Endothelial cell of umbilical vein (primary cell): ENCODE measurements at regions not wholly inside any gene's neighbourhood (a gene's known extent, or its start where the extent isn't known, plus 50 kb on each side); places are given as distances from the start of the nearest gene placed in this dataset.

Experiments
- BruUV-seq: library from RNA; stranded (reverse); fragments of 400-500 nt; replicated peaks from 2 replicates; lab custom pipeline; 2021; lab: Mats Ljungman, UMichigan
- CTCF ChIA-PET: fragments of 300-600, 350-600 bp; sonication (Branson Sonifier 250); formaldehyde crosslinking; loops from one replicate; lab custom pipeline; 2021; ENCODE audit warnings: antibody characterized with exemption, inconsistent platforms; lab: Charles Lee
- POLR2A ChIA-PET: fragments of 300-600, 350-600 bp; sonication (Branson Sonifier 250); formaldehyde crosslinking; loops from one replicate; lab custom pipeline; 2021; ENCODE audit warnings: antibody characterized with exemption, inconsistent platforms; lab: Charles Lee
- DNase-seq: peaks from one replicate; pipeline ENCODE4 v3.0.0-alpha.2; 2011; ENCODE audit warnings: low read depth, low spot score
- FAIRE-seq: peaks from 2 replicates; lab custom pipeline; 2011; peaks lifted over from hg19 to GRCh38; lab: Jason Lieb, UNC
- H2AFZ ChIP-seq: 2 replicates; pipeline ENCODE4 v1.6.0; 2012; ENCODE audit warnings: low read depth, low read length, control low read depth, inconsistent platforms
- H3K27ac ChIP-seq: 2 replicates; pipeline ENCODE4 v1.5.1; 2011; ENCODE audit warnings: low read depth, mild to moderate bottlenecking, control low read depth, low read length, moderate library complexity; ENCODE audit not compliant: insufficient read depth
- H3K27me3 ChIP-seq, 2 experiments: 2 replicates each; pipeline versions ENCODE4 v1.6.0 to v1.6.1; 2011; ENCODE audit warnings: low read length in 2 of 2, mixed read lengths in 1 of 2; ENCODE audit not compliant: control insufficient read depth in 2 of 2, insufficient read depth in 2 of 2
- H3K36me3 ChIP-seq, 2 experiments: 2 replicates in 1 of 2; 3 replicates in 1 of 2; pipeline ENCODE4 v1.5.1; 2011; ENCODE audit warnings: low read length in 2 of 2, mild to moderate bottlenecking in 1 of 2, moderate library complexity in 1 of 2; ENCODE audit not compliant: control insufficient read depth in 2 of 2, insufficient read depth in 2 of 2; ENCODE audit errors: extremely low read depth in 1 of 2
- H3K4me1 ChIP-seq: 3 replicates; pipeline ENCODE4 v1.5.1; 2011; ENCODE audit warnings: mild to moderate bottlenecking, low read length; ENCODE audit not compliant: control insufficient read depth, insufficient read depth; ENCODE audit errors: extremely low read depth
- H3K4me2 ChIP-seq: 2 replicates; pipeline ENCODE4 v1.6.1; 2011; ENCODE audit warnings: low read length, control low read depth, mixed read lengths; ENCODE audit not compliant: insufficient read depth
- H3K4me3 ChIP-seq, 3 experiments: fragments of 200-600 bp in 1 of 3; sonication (generic), shearing (Covaris generic) in 1 of 3; replicated peaks in 1 of 3; 2 replicates each; pipeline ENCODE4 v1.5.1; 2011 to 2016; ENCODE audit warnings: control low read depth in 3 of 3, low read length in 3 of 3, mild to moderate bottlenecking in 2 of 3, inconsistent platforms in 1 of 3, low read depth in 1 of 3, moderate library complexity in 1 of 3; ENCODE audit not compliant: insufficient read depth in 1 of 3
- H3K79me2 ChIP-seq: 2 replicates; pipeline ENCODE4 v1.6.0; 2012; ENCODE audit warnings: low read length, inconsistent platforms; ENCODE audit not compliant: control insufficient read depth, insufficient read depth
- H3K9ac ChIP-seq: replicated peaks from 2 replicates; pipeline ENCODE3; 2011; ENCODE audit warnings: low read length, control low read depth; ENCODE audit not compliant: insufficient read depth; ENCODE audit errors: extremely low read depth
- H3K9me1 ChIP-seq: replicated peaks from 3 replicates; pipeline ENCODE4 v1.6.0; 2011; ENCODE audit warnings: mild to moderate bottlenecking, low read length; ENCODE audit not compliant: control insufficient read depth, insufficient read depth; ENCODE audit errors: extremely low read depth
- H3K9me3 ChIP-seq: replicated peaks from 2 replicates; pipeline ENCODE4 v1.5.1; 2012; ENCODE audit warnings: low read length, inconsistent platforms; ENCODE audit not compliant: control insufficient read depth, insufficient read depth
- H4K20me1 ChIP-seq: replicated peaks from 2 replicates; pipeline ENCODE3; 2011; ENCODE audit warnings: mild to moderate bottlenecking, low read length; ENCODE audit not compliant: control insufficient read depth, insufficient read depth; ENCODE audit errors: extremely low read depth
- EZH2 ChIP-seq: IDR thresholded peaks from 2 replicates; pipeline ENCODE4 v1.6.1; 2012; ENCODE audit warnings: borderline replicate concordance, low read depth, mild to moderate bottlenecking, moderate library complexity, low read length, inconsistent platforms; ENCODE audit not compliant: severe bottlenecking
- FOS ChIP-seq: IDR thresholded peaks from 2 replicates; pipeline ENCODE4 v1.6.1; 2011; ENCODE audit warnings: mild to moderate bottlenecking, low read length, moderate library complexity, borderline replicate concordance; ENCODE audit not compliant: insufficient read depth
- GATA2 ChIP-seq: IDR thresholded peaks from 2 replicates; pipeline ENCODE4 v1.7.0; 2011; ENCODE audit warnings: low read depth, mild to moderate bottlenecking, moderate library complexity, mixed read lengths, low read length; ENCODE audit not compliant: insufficient read length, insufficient read depth
- JUN ChIP-seq: IDR thresholded peaks from 2 replicates; pipeline ENCODE4 v1.6.1; 2011; ENCODE audit warnings: borderline replicate concordance, low read depth; ENCODE audit not compliant: insufficient read length, insufficient read depth
- MYC ChIP-seq: IDR thresholded peaks from one replicate; pipeline ENCODE4 v1.6.1; 2011; ENCODE audit warnings: mild to moderate bottlenecking, low read depth, low read length
- POLR2A ChIP-seq: IDR thresholded peaks from 2 replicates; pipeline ENCODE4 v1.6.1; 2012; ENCODE audit warnings: low read depth, mild to moderate bottlenecking, control low read depth, low read length
- POLR2AphosphoS5 ChIP-seq: IDR thresholded peaks from 2 replicates; pipeline ENCODE4 v1.6.1; 2012; ENCODE audit warnings: low read depth, mild to moderate bottlenecking, control low read depth, low read length, moderate library complexity; ENCODE audit not compliant: insufficient read depth
- dilution Hi-C: fragments of 300-500 bp; cut with MboI; formaldehyde crosslinking; loops from one replicate; pipeline ENCODE4 v1.15.0; 2019; ENCODE audit warnings: low sequenced_read_pairs; ENCODE audit not compliant: extremely low pct_ligation_motif_present
- intact Hi-C: fragments of 100-400 bp; cut with micrococcal nuclease; formaldehyde crosslinking; loops from one replicate; pipeline ENCODE4 v1.10.0; 2022
- TF ChIP-seq, protein P1 (sequence below), 2 donors: IDR thresholded peaks; 1 replicate in 1 of 2; 2 replicates in 1 of 2; pipeline ENCODE4 v1.5.1; 2011; ENCODE audit warnings: low read length in 2 of 2, mild to moderate bottlenecking in 2 of 2, moderate library complexity in 2 of 2, control low read depth in 1 of 2, inconsistent platforms in 1 of 2, low read depth in 1 of 2; ENCODE audit not compliant: insufficient read depth in 1 of 2; ENCODE audit errors: extremely low read depth in 1 of 2
- TF ChIP-seq, protein P2 (sequence below): IDR thresholded peaks from 2 replicates; pipeline ENCODE4 v1.6.1; 2011; ENCODE audit not compliant: insufficient read depth, insufficient read length

DNA sequence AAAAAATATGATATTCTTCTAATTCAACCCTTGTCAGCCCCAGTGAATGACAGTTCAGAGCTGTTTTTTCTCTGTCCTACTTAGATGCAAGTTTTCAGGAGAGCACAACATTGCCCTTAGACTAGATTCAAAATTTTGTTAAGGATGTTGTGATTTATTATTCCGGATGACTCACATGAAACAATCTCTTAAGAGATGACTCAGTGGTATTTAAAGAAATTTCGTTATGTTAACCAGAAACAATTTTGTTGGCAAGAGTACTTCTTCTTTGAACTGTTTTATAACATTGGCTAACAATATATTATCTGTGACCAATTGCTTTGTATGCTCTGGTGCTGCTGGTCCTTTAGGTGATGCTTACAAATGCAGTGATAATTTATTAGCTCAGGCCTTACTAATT, 132.0 kb downstream of the IZUMO3 start:
- BruUV-seq = no TSS peak
- Histone ChIP-seq H3K4me1 (no peaks in the 10 kb centered on the region), H3K9ac (no peak overlapping the region), H3K9me3 (no peaks in the 10 kb centered on the region), H3K27me3 (no peaks in the 10 kb centered on the region), H3K27ac (no peak overlapping the region), H3K4me2 (no peak overlapping the region), H3K36me3 (no peaks in the 10 kb centered on the region), H3K4me3 (no peak overlapping the region), H3K9me1 (no peaks in the 10 kb centered on the region), H4K20me1 (no peaks in the 10 kb centered on the region), H3K79me2 (no peaks in the 10 kb centered on the region), H2AFZ (no peak overlapping the region)
- intact Hi-C loops = no loop called here
- TF ChIP-seq GATA2 = no peak
- TF ChIP-seq POLR2A = no peak
- TF ChIP-seq, protein P1, sequence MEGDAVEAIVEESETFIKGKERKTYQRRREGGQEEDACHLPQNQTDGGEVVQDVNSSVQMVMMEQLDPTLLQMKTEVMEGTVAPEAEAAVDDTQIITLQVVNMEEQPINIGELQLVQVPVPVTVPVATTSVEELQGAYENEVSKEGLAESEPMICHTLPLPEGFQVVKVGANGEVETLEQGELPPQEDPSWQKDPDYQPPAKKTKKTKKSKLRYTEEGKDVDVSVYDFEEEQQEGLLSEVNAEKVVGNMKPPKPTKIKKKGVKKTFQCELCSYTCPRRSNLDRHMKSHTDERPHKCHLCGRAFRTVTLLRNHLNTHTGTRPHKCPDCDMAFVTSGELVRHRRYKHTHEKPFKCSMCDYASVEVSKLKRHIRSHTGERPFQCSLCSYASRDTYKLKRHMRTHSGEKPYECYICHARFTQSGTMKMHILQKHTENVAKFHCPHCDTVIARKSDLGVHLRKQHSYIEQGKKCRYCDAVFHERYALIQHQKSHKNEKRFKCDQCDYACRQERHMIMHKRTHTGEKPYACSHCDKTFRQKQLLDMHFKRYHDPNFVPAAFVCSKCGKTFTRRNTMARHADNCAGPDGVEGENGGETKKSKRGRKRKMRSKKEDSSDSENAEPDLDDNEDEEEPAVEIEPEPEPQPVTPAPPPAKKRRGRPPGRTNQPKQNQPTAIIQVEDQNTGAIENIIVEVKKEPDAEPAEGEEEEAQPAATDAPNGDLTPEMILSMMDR (IDR thresholded peaks at IDR 0.05; ENCODE audit: extremely low read depth in 1 of 2, insufficient read depth in 1 of 2, low read depth in 1 of 2, low read length in 2 of 2) = no peak
- TF ChIP-seq, protein P2, sequence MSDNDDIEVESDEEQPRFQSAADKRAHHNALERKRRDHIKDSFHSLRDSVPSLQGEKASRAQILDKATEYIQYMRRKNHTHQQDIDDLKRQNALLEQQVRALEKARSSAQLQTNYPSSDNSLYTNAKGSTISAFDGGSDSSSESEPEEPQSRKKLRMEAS = no peak
- no peak for TF ChIP-seq FOS
- TF ChIP-seq JUN = no peak
- no peak for TF ChIP-seq POLR2AphosphoS5
- no peak for TF ChIP-seq EZH2
- no peak for TF ChIP-seq MYC
- FAIRE-seq = no peak
- dilution Hi-C loops = no loop called here
- POLR2A ChIA-PET = no interaction called here
- CTCF ChIA-PET = no interaction called here
- DNase-seq = no peak
